K562 (cell line): ENCODE measurements at regions not wholly inside any gene's neighbourhood (a gene's known extent, or its start where the extent isn't known, plus 50 kb on each side); places are given as distances from the start of the nearest gene placed in this dataset.

ENCODE experiments used
- ATAC-seq: fragments of 200-7000 bp; cut with Tn5 transposase; 3 replicates; pipeline ENCODE4 v1.9.1; 2020; ENCODE audit warnings: moderate library complexity
- BruUV-seq: library from RNA; stranded (reverse); fragments of 400-500 nt; replicated peaks from 2 replicates; lab custom pipeline; 2021; lab: Mats Ljungman, UMichigan
- CTCF ChIA-PET: fragments of 300-600 bp; formaldehyde crosslinking; extraction: SDS; loops from one replicate; lab custom pipeline; 2021; ENCODE audit warnings: low intra/inter-chr PET ratio; lab: Yijun Ruan, JAX
- POLR2A ChIA-PET: fragments of 300-600, 350-650 bp; sonication (Branson Sonifier 250); formaldehyde crosslinking; extraction: SDS; loops from one replicate; lab custom pipeline; 2021; ENCODE audit warnings: antibody characterized with exemption, inconsistent platforms; lab: Yijun Ruan, JAX
- DNase-seq, 4 experiments: peaks; one replicate each; pipeline versions ENCODE4 v3.0.0 to v3.0.0-alpha.2; 2011 to 2018; ENCODE audit warnings: low spot score in 3 of 4, mixed read lengths in 3 of 4; ENCODE audit errors: extremely low read depth in 1 of 4
- FAIRE-seq: peaks from 2 replicates; lab custom pipeline; 2011; peaks lifted over from hg19 to GRCh38; lab: Jason Lieb, UNC
- H2AFZ ChIP-seq: 2 replicates; pipeline ENCODE4 v1.6.0; 2011; ENCODE audit warnings: low read depth, low read length, control low read depth, inconsistent platforms
- H3K27ac ChIP-seq: fragments of 200-600 bp; 3 replicates; pipeline ENCODE4 v1.8.0; 2011; ENCODE audit warnings: low read depth, mild to moderate bottlenecking, control low read depth, inconsistent platforms, low read length, moderate library complexity, mixed read lengths; ENCODE audit errors: extremely low read depth
- H3K27me3 ChIP-seq, 2 experiments: fragments of 300-600 bp in 1 of 2; 2 replicates in 1 of 2; 3 replicates in 1 of 2; pipeline versions ENCODE4 v1.6.0 to v1.8.0; 2011; ENCODE audit warnings: inconsistent platforms in 2 of 2, low read length in 2 of 2, mild to moderate bottlenecking in 1 of 2, mixed read lengths in 1 of 2, moderate library complexity in 1 of 2; ENCODE audit not compliant: control insufficient read depth in 2 of 2, insufficient read depth in 2 of 2
- H3K36me3 ChIP-seq: fragments of 300-600 bp; 3 replicates; pipeline ENCODE4 v1.8.0; 2011; ENCODE audit warnings: mild to moderate bottlenecking, low read length, inconsistent platforms; ENCODE audit not compliant: control insufficient read depth, insufficient read depth
- H3K4me1 ChIP-seq, 2 experiments: fragments of 200-600 bp in 1 of 2; replicated peaks in 1 of 2; 2 replicates in 1 of 2; 3 replicates in 1 of 2; pipeline versions ENCODE4 v1.5.1 to v1.8.0; 2011; ENCODE audit warnings: inconsistent platforms in 2 of 2, low read length in 2 of 2, mild to moderate bottlenecking in 1 of 2, mixed read lengths in 1 of 2, moderate library complexity in 1 of 2; ENCODE audit not compliant: control insufficient read depth in 2 of 2, insufficient read depth in 2 of 2
- H3K4me2 ChIP-seq: 2 replicates; pipeline ENCODE4 v1.6.1; 2011; ENCODE audit warnings: low read length, control low read depth, inconsistent platforms, mixed read lengths; ENCODE audit not compliant: insufficient read depth
- H3K4me3 ChIP-seq: fragments of 200-600 bp; sonication (generic), shearing (Covaris generic); 2 replicates; pipeline ENCODE4 v1.5.1; 2016; ENCODE audit warnings: control low read depth, inconsistent platforms
- H3K79me2 ChIP-seq: fragments of 200-600 bp; 3 replicates; pipeline ENCODE4 v1.8.0; 2011; ENCODE audit warnings: low read length, inconsistent platforms; ENCODE audit not compliant: control insufficient read depth, insufficient read depth
- H3K9ac ChIP-seq, 2 experiments: 2 replicates each; pipeline versions ENCODE4 v1.6.0 to v1.6.1; 2011; ENCODE audit warnings: low read depth in 2 of 2, low read length in 2 of 2, control low read depth in 1 of 2, inconsistent platforms in 1 of 2, mild to moderate bottlenecking in 1 of 2, mixed read lengths in 1 of 2; ENCODE audit not compliant: insufficient read depth in 1 of 2
- H3K9me1 ChIP-seq: one replicate; pipeline ENCODE4 v1.6.0; 2011; ENCODE audit warnings: inconsistent platforms, mild to moderate bottlenecking, low read length, moderate library complexity; ENCODE audit not compliant: control insufficient read depth, insufficient read depth
- H3K9me3 ChIP-seq: replicated peaks from 2 replicates; pipeline ENCODE4 v1.5.1; 2011; ENCODE audit warnings: low read depth, low read length, inconsistent platforms; ENCODE audit not compliant: control insufficient read depth, insufficient read depth
- H4K20me1 ChIP-seq: replicated peaks from 2 replicates; pipeline ENCODE4 v1.6.1; 2011; ENCODE audit warnings: low read length, inconsistent platforms, mixed read lengths; ENCODE audit not compliant: control insufficient read depth, insufficient read depth
- BRD4 ChIP-seq: fragments of 200-600 bp; sonication (generic); IDR thresholded peaks from 2 replicates; pipeline ENCODE4 v1.6.1; 2017; ENCODE audit warnings: inconsistent platforms
- CHAMP1 ChIP-seq: fragments of 450-650 bp; IDR thresholded peaks from 2 replicates; pipeline ENCODE4 v1.6.1; 2016; ENCODE audit warnings: mild to moderate bottlenecking
- CREB1 ChIP-seq, 2 experiments: sonication (generic) in 1 of 2; formaldehyde crosslinking in 1 of 2; IDR thresholded peaks; 2 replicates each; pipeline versions ENCODE4 v1.6.1 to v1.8.0; 2012 to 2022; ENCODE audit warnings: inconsistent platforms in 1 of 2, mild to moderate bottlenecking in 1 of 2, missing genetic modification reagents in 1 of 2, moderate library complexity in 1 of 2
- DIDO1 ChIP-seq: fragments of 450-650 bp; IDR thresholded peaks from 2 replicates; pipeline ENCODE4 v1.6.1; 2016; ENCODE audit warnings: low read depth, missing biosample characterization, missing genetic modification characterization
- E4F1 ChIP-seq: fragments of 250-450 bp; sonication (Bioruptor Pico); IDR thresholded peaks from 2 replicates; pipeline ENCODE4 v1.5.0; 2021; ENCODE audit warnings: mild to moderate bottlenecking, borderline replicate concordance
- GMEB1 ChIP-seq: fragments of 250-450 bp; sonication (Bioruptor Pico); IDR thresholded peaks from 2 replicates; pipeline ENCODE4 v1.4.0; 2020; ENCODE audit warnings: mild to moderate bottlenecking
- HMG20B ChIP-seq: fragments of 250-450 bp; sonication (Bioruptor Pico); IDR thresholded peaks from 2 replicates; pipeline ENCODE4 v1.5.0; 2021; ENCODE audit warnings: mild to moderate bottlenecking
- MAX ChIP-seq: sonication (generic); formaldehyde crosslinking; IDR thresholded peaks from 2 replicates; pipeline ENCODE4 v1.9.0; 2022; ENCODE audit warnings: mild to moderate bottlenecking, missing genetic modification reagents
- MYBL2 ChIP-seq, 2 experiments: fragments of 450-650 bp in 1 of 2; sonication (generic) in 1 of 2; formaldehyde crosslinking in 1 of 2; IDR thresholded peaks; 2 replicates each; pipeline versions ENCODE4 v1.6.1 to v1.8.1; 2017 to 2022; ENCODE audit warnings: borderline replicate concordance in 1 of 2, inconsistent platforms in 1 of 2, low read depth in 1 of 2, mild to moderate bottlenecking in 1 of 2, missing genetic modification reagents in 1 of 2, moderate library complexity in 1 of 2
- YBX1 ChIP-seq: fragments of 450-650 bp; IDR thresholded peaks from 2 replicates; pipeline ENCODE4 v1.7.1; 2016; ENCODE audit warnings: mild to moderate bottlenecking
- ZC3H11A ChIP-seq: IDR thresholded peaks from 2 replicates; pipeline ENCODE4 v1.6.1; 2012; ENCODE audit warnings: low read depth, low read length, improper control_type of control experiment
- ZFP1 ChIP-seq: fragments of 450-650 bp; formaldehyde crosslinking; IDR thresholded peaks from 2 replicates; pipeline ENCODE4 v1.4.0; 2020; ENCODE audit warnings: mild to moderate bottlenecking, mixed read lengths
- ZNF174 ChIP-seq: fragments of 250-450 bp; sonication (Bioruptor Pico); IDR thresholded peaks from 2 replicates; pipeline ENCODE4 v1.4.0; 2020; ENCODE audit warnings: mild to moderate bottlenecking
- ZNF507 ChIP-seq: conservative IDR thresholded peaks from 2 replicates; pipeline ENCODE4 v1.6.1; 2017; ENCODE audit warnings: missing genetic modification characterization, missing compliant biosample characterization
- ZNF589 ChIP-seq: fragments of 200-800 bp; sonication (Bioruptor generic); IDR thresholded peaks from 2 replicates; pipeline ENCODE4 v1.6.1; 2016; ENCODE audit warnings: low read depth, missing genetic modification characterization, missing compliant biosample characterization
- ZNF707 ChIP-seq: fragments of 250-450 bp; sonication (Bioruptor Pico); conservative IDR thresholded peaks from 2 replicates; pipeline ENCODE4 v1.8.0; 2022; ENCODE audit warnings: inconsistent platforms, mild to moderate bottlenecking, moderate library complexity
- in situ Hi-C: fragments of 300-500 bp; cut with MboI; formaldehyde crosslinking; loops from 4 replicates; pipeline ENCODE4 v1.15.0; 2018; ENCODE audit warnings: inconsistent platforms, mixed read lengths
- intact Hi-C: fragments of 100-400 bp; cut with micrococcal nuclease; formaldehyde crosslinking; loops from 2 replicates; pipeline ENCODE4 v1.14.2; 2022

GRCh38 chr3:168262887-168263286, 167.2 kb upstream of the GOLIM4 start:
- no peaks in the 10 kb centered on the region for H3K9me1 ChIP-seq
- no peaks in the 10 kb centered on the region for H3K36me3 ChIP-seq
- H3K4me1 ChIP-seq: no peaks in the 10 kb centered on the region
- H4K20me1 ChIP-seq: no peaks in the 10 kb centered on the region
- H2AFZ ChIP-seq: no peak overlapping the region
- intact Hi-C loops (no loop called here), in situ Hi-C loops (no loop called here)
- no peak overlapping the region for H3K4me2 ChIP-seq
- no peaks in the 10 kb centered on the region for H3K27me3 ChIP-seq
- no TSS peak for BruUV-seq
- ChIA-PET POLR2A (interaction anchor here (1.1 kb wide), 1 partner anchor 13 kb away, joined by 3 read pairs; no protein-coding TSS in a partner anchor), CTCF (no interaction called here)
- H3K4me3 ChIP-seq: no peak overlapping the region
- ATAC-seq (no peak), DNase-seq (no peak), FAIRE-seq (no peak)
- no peaks in the 10 kb centered on the region for H3K79me2 ChIP-seq
- H3K9ac ChIP-seq: no peak overlapping the region
- no peak overlapping the region for H3K27ac ChIP-seq
- H3K9me3 ChIP-seq: no peaks in the 10 kb centered on the region
- TF ChIP-seq ZNF507 (no peak), ZFP1 (CRISPR knock-in tag) (no peak), MAX (no peak), CREB1 (IDR thresholded peaks at IDR 0.05) (no peak), CREB1 (CRISPR knock-in tag; IDR thresholded peaks at IDR 0.05) (no peak), ZNF174 (CRISPR knock-in tag) (no peak), ZNF707 (CRISPR knock-in tag) (no peak), ZNF589 (CRISPR knock-in tag) (no peak), CHAMP1 (no peak), HMG20B (CRISPR knock-in tag) (no peak), YBX1 (no peak), DIDO1 (tag) (no peak), E4F1 (no peak), MYBL2 (IDR thresholded peaks at IDR 0.05; ENCODE audit: low read depth) (no peak), MYBL2 (CRISPR knock-in tag; IDR thresholded peaks at IDR 0.05; ENCODE audit: borderline replicate concordance) (no peak), BRD4 (no peak), ZC3H11A (no peak), GMEB1 (CRISPR knock-in tag) (no peak)
